ENCODE measurements at regions not wholly inside any gene's neighbourhood (a gene's known extent, or its start where the extent isn't known, plus 50 kb on each side); places are given as distances from the start of the nearest gene placed in this dataset.
"Not testable (repeated sequence)": the region's sequence is repeated elsewhere in the genome, so short reads cannot be mapped to it uniquely, and the experiment has no call there.

GRCh38 chr18:5707586-5707985 is 163.8 kb upstream of the EPB41L3 start:
- no peak overlapping the region for H3K4me3 ChIP-seq (ENCODE audit: low read length)
- Mint-ChIP-seq H3K27ac (no peak overlapping the region), H3K4me1 (no peaks in the 10 kb centered on the region), H3K27me3 (ENCODE audit: insufficient read depth) (no peaks in the 10 kb centered on the region), H3K9me3 (no peaks in the 10 kb centered on the region), H3K4me3 (no peak overlapping the region), H3K36me3 (ENCODE audit: low read depth) (no peaks in the 10 kb centered on the region)
- no peaks in the 10 kb centered on the region for H3K4me1 ChIP-seq (ENCODE audit: control insufficient read depth, insufficient read depth, low read length)
- TF ChIP-seq, protein P1, sequence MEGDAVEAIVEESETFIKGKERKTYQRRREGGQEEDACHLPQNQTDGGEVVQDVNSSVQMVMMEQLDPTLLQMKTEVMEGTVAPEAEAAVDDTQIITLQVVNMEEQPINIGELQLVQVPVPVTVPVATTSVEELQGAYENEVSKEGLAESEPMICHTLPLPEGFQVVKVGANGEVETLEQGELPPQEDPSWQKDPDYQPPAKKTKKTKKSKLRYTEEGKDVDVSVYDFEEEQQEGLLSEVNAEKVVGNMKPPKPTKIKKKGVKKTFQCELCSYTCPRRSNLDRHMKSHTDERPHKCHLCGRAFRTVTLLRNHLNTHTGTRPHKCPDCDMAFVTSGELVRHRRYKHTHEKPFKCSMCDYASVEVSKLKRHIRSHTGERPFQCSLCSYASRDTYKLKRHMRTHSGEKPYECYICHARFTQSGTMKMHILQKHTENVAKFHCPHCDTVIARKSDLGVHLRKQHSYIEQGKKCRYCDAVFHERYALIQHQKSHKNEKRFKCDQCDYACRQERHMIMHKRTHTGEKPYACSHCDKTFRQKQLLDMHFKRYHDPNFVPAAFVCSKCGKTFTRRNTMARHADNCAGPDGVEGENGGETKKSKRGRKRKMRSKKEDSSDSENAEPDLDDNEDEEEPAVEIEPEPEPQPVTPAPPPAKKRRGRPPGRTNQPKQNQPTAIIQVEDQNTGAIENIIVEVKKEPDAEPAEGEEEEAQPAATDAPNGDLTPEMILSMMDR (conservative IDR thresholded peaks at IDR 0.05): no peak
- H3K27me3 ChIP-seq (ENCODE audit: control insufficient read depth, insufficient read depth, low read length, poor library complexity, severe bottlenecking): no peaks in the 10 kb centered on the region
- no peak overlapping the region for H3K9ac ChIP-seq (ENCODE audit: extremely low read depth, low read length, poor library complexity, severe bottlenecking)
- no peaks in the 10 kb centered on the region for H3K36me3 ChIP-seq (ENCODE audit: control insufficient read depth, insufficient read depth, low read length)
- 88 to 100% methylated on average over 1 to 3 of the region's 3 CpGs for WGBS, 2 experiments (ENCODE audit: insufficient coverage in 1 of 2, insufficient read length in 1 of 2)
- H3K9me3 ChIP-seq (ENCODE audit: control insufficient read depth, low read length): no peaks in the 10 kb centered on the region
- no peak overlapping the region for H3K27ac ChIP-seq (ENCODE audit: low read depth, low read length)
- no peak for DNase-seq

GRCh38 chr18:5705393-5705792 is 161.6 kb upstream of the EPB41L3 start:
- Mint-ChIP-seq H3K27me3 (ENCODE audit: insufficient read depth) (no peaks in the 10 kb centered on the region), H3K27ac (no peak overlapping the region), H3K36me3 (ENCODE audit: low read depth) (no peaks in the 10 kb centered on the region), H3K4me3 (no peak overlapping the region), H3K9me3 (no peaks in the 10 kb centered on the region), H3K4me1 (no peaks in the 10 kb centered on the region)
- H3K36me3 ChIP-seq (ENCODE audit: control insufficient read depth, insufficient read depth, low read length): no peaks in the 10 kb centered on the region
- no peaks in the 10 kb centered on the region for H3K27me3 ChIP-seq (ENCODE audit: control insufficient read depth, insufficient read depth, low read length, poor library complexity, severe bottlenecking)
- H3K4me1 ChIP-seq (ENCODE audit: control insufficient read depth, insufficient read depth, low read length): no peaks in the 10 kb centered on the region
- 92 to 95% methylated on average over 4 to 5 of the region's 5 CpGs for WGBS, 2 experiments (ENCODE audit: insufficient coverage in 1 of 2, insufficient read length in 1 of 2)
- H3K27ac ChIP-seq (ENCODE audit: low read depth, low read length): no peak overlapping the region
- no peaks in the 10 kb centered on the region for H3K9me3 ChIP-seq (ENCODE audit: control insufficient read depth, low read length)
- TF ChIP-seq, protein P1 (conservative IDR thresholded peaks at IDR 0.05): no peak
- H3K4me3 ChIP-seq (ENCODE audit: low read length): no peak overlapping the region
- no peak for DNase-seq
- H3K9ac ChIP-seq (ENCODE audit: extremely low read depth, low read length, poor library complexity, severe bottlenecking): no peak overlapping the region

DNA sequence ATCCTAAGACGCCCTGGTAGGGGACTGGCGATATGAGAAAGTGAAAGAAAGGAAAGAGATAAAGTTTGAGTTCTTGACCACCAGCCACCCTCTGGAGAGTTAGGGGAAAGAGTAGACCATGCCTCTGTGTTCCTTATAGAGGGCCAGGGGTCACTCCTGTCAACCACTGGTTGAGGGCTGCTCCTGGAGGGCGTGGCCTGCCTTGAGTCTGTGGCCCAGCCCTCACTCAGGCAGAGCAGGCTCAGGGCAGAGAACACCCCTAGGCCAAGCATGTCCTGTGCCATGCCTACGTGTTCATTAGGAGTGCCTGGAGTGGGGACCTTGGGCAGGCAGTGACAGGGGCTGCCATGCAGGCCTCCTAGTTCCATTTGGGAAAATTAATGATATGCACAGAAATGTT is 161.1 kb upstream of the EPB41L3 start:
- WGBS, 2 experiments (ENCODE audit: insufficient coverage in 1 of 2, insufficient read length in 1 of 2): 91 to 100% methylated on average over 2 to 3 of the region's 4 CpGs
- TF ChIP-seq, protein P1 (conservative IDR thresholded peaks at IDR 0.05): no peak
- Histone ChIP-seq H3K9ac (ENCODE audit: extremely low read depth, low read length, poor library complexity, severe bottlenecking) (no peak overlapping the region), H3K4me3 (ENCODE audit: low read length) (no peak overlapping the region), H3K36me3 (ENCODE audit: control insufficient read depth, insufficient read depth, low read length) (no peaks in the 10 kb centered on the region), H3K27me3 (ENCODE audit: control insufficient read depth, insufficient read depth, low read length, poor library complexity, severe bottlenecking) (no peaks in the 10 kb centered on the region), H3K9me3 (ENCODE audit: control insufficient read depth, low read length) (no peaks in the 10 kb centered on the region), H3K27ac (ENCODE audit: low read depth, low read length) (no peak overlapping the region), H3K4me1 (ENCODE audit: control insufficient read depth, insufficient read depth, low read length) (no peaks in the 10 kb centered on the region)
- Mint-ChIP-seq H3K27me3 (ENCODE audit: insufficient read depth) (no peaks in the 10 kb centered on the region), H3K4me3 (no peak overlapping the region), H3K4me1 (no peaks in the 10 kb centered on the region), H3K36me3 (ENCODE audit: low read depth) (no peaks in the 10 kb centered on the region), H3K9me3 (no peaks in the 10 kb centered on the region), H3K27ac (no peak overlapping the region)
- no peak for DNase-seq

- H3K27me3 ChIP-seq (ENCODE audit: control insufficient read depth, insufficient read depth, low read length, poor library complexity, severe bottlenecking); H3K4me1 Mint-ChIP-seq; H3K27ac ChIP-seq (ENCODE audit: low read depth, low read length); H3K27ac Mint-ChIP-seq; H3K4me3 Mint-ChIP-seq; H3K36me3 Mint-ChIP-seq (ENCODE audit: low read depth); H3K4me3 ChIP-seq (ENCODE audit: low read length); H3K9me3 ChIP-seq (ENCODE audit: control insufficient read depth, low read length); H3K9ac ChIP-seq (ENCODE audit: extremely low read depth, low read length, poor library complexity, severe bottlenecking); H3K9me3 Mint-ChIP-seq; H3K4me1 ChIP-seq (ENCODE audit: control insufficient read depth, insufficient read depth, low read length); DNase-seq; H3K36me3 ChIP-seq (ENCODE audit: control insufficient read depth, insufficient read depth, low read length); H3K27me3 Mint-ChIP-seq (ENCODE audit: insufficient read depth): not testable (repeated sequence)
- WGBS, 2 experiments (ENCODE audit: insufficient coverage in 1 of 2, insufficient read length in 1 of 2): 89 to 93% methylated on average over 1 of the region's 7 CpGs
Observed at GRCh38 chr18:5702016-5702415, 158.2 kb upstream of the EPB41L3 start.
